IMR-90 (cell line): ENCODE measurements at regions not wholly inside any gene's neighbourhood (a gene's known extent, or its start where the extent isn't known, plus 50 kb on each side); places are given as distances from the start of the nearest gene placed in this dataset.

Source experiments
- ATAC-seq: fragments of 200-7000 bp; cut with Tn5 transposase; 2 replicates; pipeline ENCODE4 v1.9.1; 2020; ENCODE audit warnings: low read depth, mild to moderate bottlenecking, moderate library complexity
- BruUV-seq: library from RNA; stranded (reverse); fragments of 400-500 nt; replicated peaks from 2 replicates; lab custom pipeline; 2021; lab: Mats Ljungman, UMichigan
- CTCF ChIA-PET: fragments of 300-600 bp; formaldehyde crosslinking; extraction: SDS; loops from one replicate; lab custom pipeline; 2021; ENCODE audit warnings: antibody characterized with exemption; lab: Yijun Ruan, JAX
- POLR2A ChIA-PET: fragments of 300-600 bp; sonication (Branson Sonifier 250); formaldehyde crosslinking; loops from one replicate; lab custom pipeline; 2022; ENCODE audit warnings: antibody characterized with exemption; ENCODE audit not compliant: unreplicated experiment; lab: Charles Lee
- DNase-seq: peaks from one replicate; pipeline ENCODE4 v3.0.0; 2013
- H2AFZ ChIP-seq: replicated peaks from 2 replicates; pipeline ENCODE3; 2013; ENCODE audit warnings: low read length, mild to moderate bottlenecking; ENCODE audit not compliant: poor library complexity
- H2AK5ac ChIP-seq: 2 replicates; pipeline ENCODE4 v1.6.1; 2013; ENCODE audit warnings: low read depth, low read length, inconsistent platforms
- H2AK9ac ChIP-seq: replicated peaks from 2 replicates; pipeline ENCODE3; 2013; ENCODE audit warnings: mild to moderate bottlenecking, low read depth, low read length, moderate library complexity; ENCODE audit not compliant: poor library complexity
- H2BK120ac ChIP-seq: 2 replicates; pipeline ENCODE4 v1.6.1; 2013; ENCODE audit warnings: low read depth, low read length, inconsistent platforms
- H2BK15ac ChIP-seq: 3 replicates; pipeline ENCODE4 v1.6.1; 2013; ENCODE audit warnings: low read depth, low read length, inconsistent platforms
- H2BK20ac ChIP-seq: 2 replicates; pipeline ENCODE4 v1.6.1; 2013; ENCODE audit warnings: low read depth, mild to moderate bottlenecking, inconsistent platforms, low read length, moderate library complexity
- H2BK5ac ChIP-seq: 2 replicates; pipeline ENCODE4 v1.6.1; 2013; ENCODE audit warnings: mild to moderate bottlenecking, low read depth, low read length, inconsistent platforms; ENCODE audit not compliant: poor library complexity, severe bottlenecking
- H3K14ac ChIP-seq: replicated peaks from 2 replicates; pipeline ENCODE4 v1.6.1; 2013; ENCODE audit warnings: low read depth, low read length, inconsistent platforms
- H3K18ac ChIP-seq: 2 replicates; pipeline ENCODE4 v1.6.1; 2013; ENCODE audit warnings: low read depth, low read length, control low read depth
- H3K23ac ChIP-seq: 2 replicates; pipeline ENCODE4 v1.6.1; 2013; ENCODE audit warnings: low read depth, low read length, inconsistent platforms
- H3K27ac ChIP-seq: 2 replicates; pipeline ENCODE4 v1.5.1; 2013; ENCODE audit warnings: mild to moderate bottlenecking, control low read depth, low read length; ENCODE audit not compliant: insufficient read depth
- H3K27me3 ChIP-seq: 2 replicates; pipeline ENCODE4 v1.6.1; 2013; ENCODE audit warnings: low read length; ENCODE audit not compliant: control insufficient read depth, insufficient read depth
- H3K36me3 ChIP-seq: 2 replicates; pipeline ENCODE4 v1.6.1; 2013; ENCODE audit warnings: low read length, mixed read lengths; ENCODE audit not compliant: control insufficient read depth, insufficient read depth
- H3K4ac ChIP-seq: 2 replicates; pipeline ENCODE4 v1.6.1; 2013; ENCODE audit warnings: low read depth, low read length, inconsistent platforms
- H3K4me1 ChIP-seq: 2 replicates; pipeline ENCODE4 v1.6.1; 2013; ENCODE audit warnings: low read length, mixed read lengths; ENCODE audit not compliant: control insufficient read depth, insufficient read depth
- H3K4me2 ChIP-seq: 2 replicates; pipeline ENCODE4 v1.6.1; 2013; ENCODE audit warnings: low read depth, mild to moderate bottlenecking, control low read depth, low read length, moderate library complexity
- H3K4me3 ChIP-seq: 2 replicates; pipeline ENCODE4 v1.5.1; 2013; ENCODE audit warnings: low read depth, mild to moderate bottlenecking, control low read depth, low read length, moderate library complexity; ENCODE audit not compliant: insufficient read depth
- H3K56ac ChIP-seq: 2 replicates; pipeline ENCODE4 v1.6.1; 2013; ENCODE audit warnings: low read length, inconsistent platforms; ENCODE audit not compliant: insufficient read depth; ENCODE audit errors: extremely low read depth
- H3K79me1 ChIP-seq, 2 experiments: 2 replicates each; pipeline ENCODE4 v1.6.1; 2013; ENCODE audit warnings: low read length in 2 of 2, inconsistent platforms in 1 of 2, low read depth in 1 of 2
- H3K9ac ChIP-seq: 2 replicates; pipeline ENCODE4 v1.6.1; 2013; ENCODE audit warnings: low read depth, low read length, control low read depth
- H3K9me1 ChIP-seq: 2 replicates; pipeline ENCODE4 v1.6.1; 2013; ENCODE audit warnings: low read length, inconsistent platforms; ENCODE audit not compliant: insufficient read depth
- H3K9me3 ChIP-seq: 2 replicates; pipeline ENCODE4 v1.6.1; 2013; ENCODE audit warnings: low read length; ENCODE audit not compliant: control insufficient read depth, insufficient read depth
- H4K20me1 ChIP-seq: 2 replicates; pipeline ENCODE4 v1.6.1; 2013; ENCODE audit warnings: low read length, inconsistent platforms; ENCODE audit not compliant: insufficient read depth
- H4K5ac ChIP-seq: 2 replicates; pipeline ENCODE4 v1.6.1; 2013; ENCODE audit warnings: mild to moderate bottlenecking, low read depth, low read length, control low read depth
- H4K8ac ChIP-seq, 2 experiments: 2 replicates each; pipeline ENCODE4 v1.6.1; 2013; ENCODE audit warnings: low read depth in 2 of 2, low read length in 2 of 2, control low read depth in 1 of 2, inconsistent platforms in 1 of 2
- H4K91ac ChIP-seq: 2 replicates; pipeline ENCODE4 v1.6.1; 2013; ENCODE audit warnings: low read depth, low read length, inconsistent platforms; ENCODE audit not compliant: insufficient read depth
- BHLHE40 ChIP-seq: fragments of 150-350 bp; IDR thresholded peaks from 2 replicates; pipeline ENCODE4 v1.6.1; 2016; ENCODE audit warnings: mild to moderate bottlenecking, low read depth, low read length
- CEBPB ChIP-seq: IDR thresholded peaks from 2 replicates; pipeline ENCODE4 v1.6.1; 2012; ENCODE audit warnings: low read depth, low read length, improper control_type of control experiment
- NFE2L2 ChIP-seq: fragments of 150-350 bp; IDR thresholded peaks from 2 replicates; pipeline ENCODE4 v1.6.1; 2016; ENCODE audit warnings: low read depth, mild to moderate bottlenecking, low read length
- POLR2A ChIP-seq: IDR thresholded peaks from 2 replicates; pipeline ENCODE4 v1.6.1; 2012; ENCODE audit warnings: mild to moderate bottlenecking, low read depth, low read length
- RAD21 ChIP-seq: IDR thresholded peaks from 2 replicates; pipeline ENCODE4 v1.6.1; 2012; ENCODE audit warnings: low read length, improper control_type of control experiment
- RCOR1 ChIP-seq: IDR thresholded peaks from 2 replicates; pipeline ENCODE4 v1.6.1; 2012; ENCODE audit warnings: mild to moderate bottlenecking, low read length, improper control_type of control experiment; ENCODE audit not compliant: insufficient replicate concordance
- USF2 ChIP-seq: fragments of 150-350 bp; IDR thresholded peaks from 2 replicates; pipeline ENCODE4 v1.6.1; 2017; ENCODE audit warnings: mild to moderate bottlenecking, antibody characterized with exemption, low read length, low read depth
- WGBS, 2 experiments: methylation state at CpG; one replicate each; pipeline versions ENCODE4 v1.1.5 to v1.1.7; 2013; ENCODE audit warnings: missing lambda C conversion rate in 2 of 2; ENCODE audit not compliant: insufficient read length in 1 of 2; ENCODE audit errors: extremely low coverage in 2 of 2; 5-methylcytosine and 5-hydroxymethylcytosine counted together
- dilution Hi-C: fragments of 300-500 bp; cut with HindIII; formaldehyde crosslinking; loops from one replicate; pipeline ENCODE4 v1.14.3; 2018; ENCODE audit warnings: low sequenced_read_pairs; ENCODE audit not compliant: unreplicated experiment
- in situ Hi-C: fragments of 300-500 bp; cut with MboI; formaldehyde crosslinking; loops from 3 replicates; pipeline ENCODE4 v1.14.3; 2019; ENCODE audit warnings: low sequenced_read_pairs, inconsistent platforms, mixed read lengths
- intact Hi-C: fragments of 100-400 bp; cut with micrococcal nuclease; formaldehyde crosslinking; loops from 2 replicates; pipeline ENCODE4 v1.10.0; 2022

- no CpG with 5 or more reads among the region's 7 CpGs for WGBS, 2 experiments
- Histone ChIP-seq H3K27ac (no peak overlapping the region), H4K20me1 (no peaks in the 10 kb centered on the region), H4K91ac (no peak overlapping the region), H2AFZ (no peak overlapping the region), H4K5ac (no peak overlapping the region), H3K9me3 (peaks cover 2% of the 10 kb centered on the region), H3K4me1 (no peaks in the 10 kb centered on the region), H2BK120ac (no peak overlapping the region), H2AK5ac (no peak overlapping the region), H2BK20ac (no peak overlapping the region), H3K18ac (no peak overlapping the region), H3K27me3 (no peaks in the 10 kb centered on the region), H3K23ac (no peak overlapping the region), H3K56ac (no peak overlapping the region), H3K9me1 (no peaks in the 10 kb centered on the region), H3K79me1 (no peaks in the 10 kb centered on the region), H3K36me3 (no peaks in the 10 kb centered on the region), H2BK5ac (no peak overlapping the region), H3K9ac (no peak overlapping the region), H2AK9ac (no peak overlapping the region), H3K4me2 (no peak overlapping the region), H3K14ac (no peak overlapping the region), H3K4me3 (no peak overlapping the region), H2BK15ac (no peak overlapping the region), H4K8ac (no peak overlapping the region), H3K4ac (no peak overlapping the region)
- DNase-seq = no peak
- dilution Hi-C loops = no loop called here
- no peak for ATAC-seq
- in situ Hi-C loops = no loop called here
- intact Hi-C loops = no loop called here
- ChIA-PET POLR2A (no interaction called here), CTCF (no interaction called here)
- TF ChIP-seq RAD21 (no peak), RCOR1 (no peak), USF2 (no peak), NFE2L2 (no peak), POLR2A (no peak), CEBPB (no peak), BHLHE40 (no peak)
- BruUV-seq = no TSS peak
These were observed 104.3 kb upstream of the SLC24A3 start for GRCh38 chr20:19108155-19108554.
